K562 (cell line): ENCODE measurements at regions not wholly inside any gene's neighbourhood (a gene's known extent, or its start where the extent isn't known, plus 50 kb on each side); places are given as distances from the start of the nearest gene placed in this dataset.
"Not testable (repeated sequence)": the region's sequence is repeated elsewhere in the genome, so short reads cannot be mapped to it uniquely, and the experiment has no call there.

Experiments
- ARID4B ChIP-seq: sonication (generic); formaldehyde crosslinking; IDR thresholded peaks from 2 replicates; pipeline ENCODE4 v1.8.0; 2022; ENCODE audit warnings: mild to moderate bottlenecking, missing genetic modification reagents
- BHLHE40 ChIP-seq: IDR thresholded peaks from 2 replicates; pipeline ENCODE4 v1.6.1; 2011; ENCODE audit warnings: low read length, improper control_type of control experiment
- CTCF ChIP-seq, 3 experiments: IDR thresholded peaks in 2 of 3; conservative IDR thresholded peaks in 1 of 3; 2 replicates each; pipeline ENCODE4 v1.5.1; 2011 to 2012; ENCODE audit warnings: low read length in 3 of 3, mild to moderate bottlenecking in 3 of 3, control low read depth in 2 of 3, improper control_type of control experiment in 1 of 3, inconsistent platforms in 1 of 3, low read depth in 1 of 3, mixed read lengths in 1 of 3, moderate library complexity in 1 of 3; ENCODE audit not compliant: insufficient read depth in 2 of 3
- KHSRP ChIP-seq: fragments of 450-650 bp; IDR thresholded peaks from 2 replicates; pipeline ENCODE4 v1.6.1; 2017
- MAX ChIP-seq: sonication (generic); formaldehyde crosslinking; IDR thresholded peaks from 2 replicates; pipeline ENCODE4 v1.9.0; 2022; ENCODE audit warnings: mild to moderate bottlenecking, missing genetic modification reagents
- MXI1 ChIP-seq: IDR thresholded peaks from 2 replicates; pipeline ENCODE4 v1.6.1; 2011; ENCODE audit warnings: low read depth, mild to moderate bottlenecking, improper control_type of control experiment, low read length
- POLR2A ChIP-seq: fragments of 450-650 bp; conservative IDR thresholded peaks from 2 replicates; pipeline ENCODE4 v1.6.1; 2016
- POU5F1 ChIP-seq: fragments of 150-350 bp; IDR thresholded peaks from 2 replicates; pipeline ENCODE4 v1.6.1; 2014; ENCODE audit warnings: borderline replicate concordance, low read length, low read depth, mild to moderate bottlenecking; ENCODE audit not compliant: partially characterized antibody
- SNRNP70 ChIP-seq: fragments of 200-400 bp; formaldehyde crosslinking; optimal IDR thresholded peaks from 2 replicates; pipeline ENCODE3; 2017; ENCODE audit warnings: low read depth, low read length
- TBP ChIP-seq: optimal IDR thresholded peaks from 2 replicates; pipeline ENCODE3; 2011; ENCODE audit warnings: low read depth, low read length, improper control_type of control experiment
- ZNF174 ChIP-seq: fragments of 250-450 bp; sonication (Bioruptor Pico); IDR thresholded peaks from 2 replicates; pipeline ENCODE4 v1.4.0; 2020; ENCODE audit warnings: mild to moderate bottlenecking

- not testable (repeated sequence) for TF ChIP-seq CTCF (IDR thresholded peaks at IDR 0.05 in 2 of 3, conservative IDR thresholded peaks at IDR 0.05 in 1 of 3; ENCODE audit: insufficient read depth in 2 of 3, low read depth in 1 of 3, low read length in 3 of 3); POU5F1; KHSRP; MAX (CRISPR knock-in tag); ZNF174 (CRISPR knock-in tag); ARID4B (CRISPR knock-in tag); MXI1; TBP; SNRNP70; POLR2A; BHLHE40
Observed at GRCh38 chr13:73301622-73302021, 242.8 kb downstream of the KLF5 start.
